Pons (tissue), 1 donor: ENCODE measurements at regions not wholly inside any gene's neighbourhood (a gene's known extent, or its start where the extent isn't known, plus 50 kb on each side); places are given as distances from the start of the nearest gene placed in this dataset.
"Not testable (repeated sequence)": the region's sequence is repeated elsewhere in the genome, so short reads cannot be mapped to it uniquely, and the experiment has no call there.

Source experiments
- DNase-seq: peaks from one replicate; pipeline ENCODE4 v3.0.0-alpha.2; 2016; ENCODE audit warnings: low spot score

- DNase-seq: peak; percentile 75
Observed at GRCh38 chr6:156689656-156690055, 87.5 kb upstream of the ARID1B start.

GRCh38 chr6:156688620-156688971, 88.6 kb upstream of the ARID1B start:
- DNase-seq: no peak

GRCh38 chr6:156687789-156688619, 89.2 kb upstream of the ARID1B start:
- peak; percentile 68 for DNase-seq

GRCh38 chr6:156686995-156687788, 90.0 kb upstream of the ARID1B start:
- DNase-seq: peak; percentile 89

GRCh38 chr6:156686301-156686994, 90.7 kb upstream of the ARID1B start:
- peak; percentile 90 for DNase-seq

- DNase-seq: no peak
Observed at GRCh38 chr6:156685823-156686222, 91.4 kb upstream of the ARID1B start.

GRCh38 chr6:156683821-156684220, 93.4 kb upstream of the ARID1B start:
- DNase-seq: no peak

GRCh38 chr6:156676721-156677120, 100.5 kb upstream of the ARID1B start:
- DNase-seq: no peak

GRCh38 chr6:156674197-156674596, 103.0 kb upstream of the ARID1B start:
- DNase-seq: no peak

- not testable (repeated sequence) for DNase-seq
Observed at GRCh38 chr6:156670097-156670496, 107.1 kb upstream of the ARID1B start.

GRCh38 chr6:156662025-156662445, 115.1 kb upstream of the ARID1B start:
- DNase-seq: no peak

GRCh38 chr6:156660389-156660788, 116.8 kb upstream of the ARID1B start:
- no peak for DNase-seq

- DNase-seq: no peak
Observed at GRCh38 chr6:156659822-156660198, 117.4 kb upstream of the ARID1B start.

- DNase-seq: no peak
Observed at GRCh38 chr6:156658966-156659821, 118.0 kb upstream of the ARID1B start.

GRCh38 chr6:156658186-156658965, 118.8 kb upstream of the ARID1B start:
- DNase-seq: no peak

GRCh38 chr6:156657296-156657695, 119.9 kb upstream of the ARID1B start:
- no peak for DNase-seq

GRCh38 chr6:156654919-156655918, 122.0 kb upstream of the ARID1B start:
- DNase-seq: no peak

- no peak for DNase-seq
Observed at GRCh38 chr6:156652231-156652750, 124.9 kb upstream of the ARID1B start.

- DNase-seq: no peak
Observed at GRCh38 chr6:156651486-156651885, 125.7 kb upstream of the ARID1B start.
